Mucosa of rectum (tissue), 2 donors: ENCODE measurements at regions not wholly inside any gene's neighbourhood (a gene's known extent, or its start where the extent isn't known, plus 50 kb on each side); places are given as distances from the start of the nearest gene placed in this dataset.
"Not testable (repeated sequence)": the region's sequence is repeated elsewhere in the genome, so short reads cannot be mapped to it uniquely, and the experiment has no call there.

Experiments
- H3K27ac ChIP-seq, 2 donors: one replicate each; pipeline ENCODE4 v1.7.0; 2013; ENCODE audit warnings: inconsistent platforms in 2 of 2, low read depth in 2 of 2, low read length in 2 of 2
- H3K27me3 ChIP-seq, 2 donors: one replicate each; pipeline ENCODE4 v1.7.0; 2013; ENCODE audit warnings: low read length in 2 of 2; ENCODE audit not compliant: control insufficient read depth in 2 of 2, insufficient read depth in 2 of 2
- H3K36me3 ChIP-seq, 2 donors: one replicate each; pipeline ENCODE4 v1.7.0; 2013; ENCODE audit warnings: low read length in 2 of 2; ENCODE audit not compliant: control insufficient read depth in 2 of 2, insufficient read depth in 2 of 2
- H3K4me1 ChIP-seq, 2 donors: one replicate each; pipeline ENCODE4 v1.7.0; 2013; ENCODE audit warnings: low read length in 2 of 2, mild to moderate bottlenecking in 1 of 2; ENCODE audit not compliant: control insufficient read depth in 2 of 2, insufficient read depth in 2 of 2
- H3K4me3 ChIP-seq, 2 donors: one replicate each; pipeline ENCODE4 v1.7.0; 2013; ENCODE audit warnings: low read length in 2 of 2
- H3K9ac ChIP-seq, 2 donors: one replicate each; pipeline ENCODE4 v1.7.0; 2013; ENCODE audit warnings: low read length in 2 of 2, low read depth in 1 of 2, mild to moderate bottlenecking in 1 of 2
- H3K9me3 ChIP-seq, 2 donors: one replicate each; pipeline ENCODE4 v1.7.0; 2013; ENCODE audit warnings: low read length in 2 of 2; ENCODE audit not compliant: control insufficient read depth in 2 of 2
- donor health status: healthy.
- donor health status: Normal muscosa, but diverticular disease.

GRCh38 chr2:87446313-87446696 is 301.6 kb upstream of the PLGLB2 start:
- not testable (repeated sequence) for H3K9ac ChIP-seq, H3K36me3 ChIP-seq, H3K4me3 ChIP-seq, H3K27ac ChIP-seq, H3K9me3 ChIP-seq, H3K4me1 ChIP-seq, H3K27me3 ChIP-seq

GRCh38 chr2:87449462-87449980 is 298.4 kb upstream of the PLGLB2 start:
- H3K9me3 ChIP-seq, H3K9ac ChIP-seq, H3K4me3 ChIP-seq, H3K4me1 ChIP-seq, H3K27ac ChIP-seq, H3K36me3 ChIP-seq, H3K27me3 ChIP-seq: not testable (repeated sequence)

GRCh38 chr2:87452193-87452592 is 295.7 kb upstream of the PLGLB2 start:
- not testable (repeated sequence) for H3K4me1 ChIP-seq, H3K4me3 ChIP-seq, H3K9ac ChIP-seq, H3K36me3 ChIP-seq, H3K9me3 ChIP-seq, H3K27ac ChIP-seq, H3K27me3 ChIP-seq

- H3K4me3 ChIP-seq, H3K27me3 ChIP-seq, H3K27ac ChIP-seq, H3K9ac ChIP-seq, H3K9me3 ChIP-seq, H3K4me1 ChIP-seq, H3K36me3 ChIP-seq: not testable (repeated sequence)
Observed at GRCh38 chr2:87452861-87453260, 295.0 kb upstream of the PLGLB2 start.

- H3K36me3 ChIP-seq, H3K4me1 ChIP-seq, H3K27ac ChIP-seq, H3K4me3 ChIP-seq, H3K9ac ChIP-seq, H3K9me3 ChIP-seq, H3K27me3 ChIP-seq: not testable (repeated sequence)
Observed at GRCh38 chr2:87453965-87454364, 293.9 kb upstream of the PLGLB2 start.

- H3K36me3 ChIP-seq, H3K9ac ChIP-seq, H3K4me3 ChIP-seq, H3K27ac ChIP-seq, H3K9me3 ChIP-seq, H3K27me3 ChIP-seq, H3K4me1 ChIP-seq: not testable (repeated sequence)
Observed at GRCh38 chr2:87454421-87454820, 293.5 kb upstream of the PLGLB2 start.

- H3K9me3 ChIP-seq, H3K36me3 ChIP-seq, H3K27me3 ChIP-seq, H3K4me1 ChIP-seq: not testable (repeated sequence)
- H3K9ac ChIP-seq = peak overlapping the region in 1 of 2 donors; percentile 14
- peak overlapping the region in 1 of 2 donors; percentile 41 for H3K4me3 ChIP-seq
- H3K27ac ChIP-seq = peak overlapping the region; percentile 29 to 32
Observed at GRCh38 chr2:87455209-87455853, 292.6 kb upstream of the PLGLB2 start.

- not testable (repeated sequence) for H3K27me3 ChIP-seq, H3K4me1 ChIP-seq, H3K9me3 ChIP-seq, H3K36me3 ChIP-seq, H3K9ac ChIP-seq
- H3K27ac ChIP-seq = peak overlapping the region; percentile 29 to 32
- peak overlapping the region in 1 of 2 donors; percentile 41 for H3K4me3 ChIP-seq
Observed at GRCh38 chr2:87455854-87456249, 292.0 kb upstream of the PLGLB2 start.

- peak overlapping the region in 1 of 2 donors; percentile 44 for H3K4me3 ChIP-seq
- peak overlapping the region in 1 of 2 donors; percentile 52 for H3K27ac ChIP-seq
- H3K27me3 ChIP-seq, H3K4me1 ChIP-seq, H3K36me3 ChIP-seq, H3K9me3 ChIP-seq: not testable (repeated sequence)
- peak overlapping the region in 1 of 2 donors; percentile 24 for H3K9ac ChIP-seq
Observed at GRCh38 chr2:87456477-87457128, 291.3 kb upstream of the PLGLB2 start.

- not testable (repeated sequence) for H3K36me3 ChIP-seq, H3K27me3 ChIP-seq, H3K4me3 ChIP-seq, H3K27ac ChIP-seq, H3K4me1 ChIP-seq, H3K9ac ChIP-seq, H3K9me3 ChIP-seq
Observed at GRCh38 chr2:87457129-87457499, 290.8 kb upstream of the PLGLB2 start.
